ENCODE measurements at regions not wholly inside any gene's neighbourhood (a gene's known extent, or its start where the extent isn't known, plus 50 kb on each side); places are given as distances from the start of the nearest gene placed in this dataset.

- no peak for DNase-seq (ENCODE audit: low spot score)
Measured at GRCh38 chr21:25054689-25055088, 552.6 kb downstream of the MRPL39 start.

GRCh38 chr21:25039461-25040380, 567.6 kb downstream of the MRPL39 start:
- no peak for DNase-seq (ENCODE audit: low spot score)

- no peak for DNase-seq (ENCODE audit: low spot score)
Measured at GRCh38 chr21:25036775-25037174, 570.5 kb downstream of the MRPL39 start.

GRCh38 chr21:25031750-25032149, 575.5 kb downstream of the MRPL39 start:
- DNase-seq (ENCODE audit: low spot score) = no peak

- no peak for DNase-seq (ENCODE audit: low spot score)
Measured at GRCh38 chr21:25029580-25029979, 577.7 kb downstream of the MRPL39 start.

GRCh38 chr21:25025596-25025995, 581.7 kb downstream of the MRPL39 start:
- no peak for DNase-seq (ENCODE audit: low spot score)

- no peak for DNase-seq (ENCODE audit: low spot score)
Measured at GRCh38 chr21:25024639-25025038, 582.6 kb downstream of the MRPL39 start.

- DNase-seq (ENCODE audit: low spot score) = no peak
Measured at GRCh38 chr21:25005388-25005787, 601.9 kb downstream of the MRPL39 start.

- no peak for DNase-seq (ENCODE audit: low spot score)
Measured at GRCh38 chr21:25002676-25003075, 604.6 kb downstream of the MRPL39 start.

- DNase-seq (ENCODE audit: low spot score) = no peak
Measured at GRCh38 chr21:24995216-24995615, 612.1 kb downstream of the MRPL39 start.

- no peak for DNase-seq (ENCODE audit: low spot score)
Measured at GRCh38 chr21:24994717-24995116, 612.6 kb downstream of the MRPL39 start.

- DNase-seq (ENCODE audit: low spot score) = no peak
Measured at GRCh38 chr21:24989516-24989915, 617.8 kb downstream of the MRPL39 start.

GRCh38 chr21:24988941-24989340, 618.3 kb downstream of the MRPL39 start:
- DNase-seq (ENCODE audit: low spot score) = no peak

GRCh38 chr21:24976238-24976637, 631.0 kb downstream of the MRPL39 start:
- no peak for DNase-seq (ENCODE audit: low spot score)

- no peak for DNase-seq (ENCODE audit: low spot score)
Measured at GRCh38 chr21:24969068-24969467, 638.2 kb downstream of the MRPL39 start.

- DNase-seq (ENCODE audit: low spot score) = no peak
Measured at GRCh38 chr21:24955275-24955961, 651.9 kb downstream of the MRPL39 start.

- no peak for DNase-seq (ENCODE audit: low spot score)
Measured at GRCh38 chr21:24948186-24948585, 659.1 kb downstream of the MRPL39 start.

- no peak for DNase-seq (ENCODE audit: low spot score)
Measured at GRCh38 chr21:24945910-24946309, 661.4 kb downstream of the MRPL39 start.

GRCh38 chr21:24941316-24942185, 665.7 kb downstream of the MRPL39 start:
- no peak for DNase-seq (ENCODE audit: low spot score)

- no peak for DNase-seq (ENCODE audit: low spot score)
Measured at GRCh38 chr21:24939291-24939690, 668.0 kb downstream of the MRPL39 start.

- no peak for DNase-seq (ENCODE audit: low spot score)
Measured at GRCh38 chr21:24938573-24938972, 668.7 kb downstream of the MRPL39 start.

GRCh38 chr21:24935991-24936390, 671.3 kb downstream of the MRPL39 start:
- DNase-seq (ENCODE audit: low spot score) = no peak
